PC-9 (cell line): ENCODE measurements at regions not wholly inside any gene's neighbourhood (a gene's known extent, or its start where the extent isn't known, plus 50 kb on each side); places are given as distances from the start of the nearest gene placed in this dataset.

ENCODE experiments used
- BruUV-seq: library from RNA; stranded (reverse); fragments of 400-500 nt; replicated peaks from 2 replicates; lab custom pipeline; 2021; lab: Mats Ljungman, UMichigan
- CTCF ChIA-PET: fragments of 300-600 bp; sonication (Branson Sonifier 250); formaldehyde crosslinking; loops from one replicate; lab custom pipeline; 2022; ENCODE audit warnings: antibody characterized with exemption; lab: Charles Lee
- POLR2A ChIA-PET: fragments of 300-600 bp; sonication (Branson Sonifier 250); formaldehyde crosslinking; loops from one replicate; lab custom pipeline; 2022; ENCODE audit warnings: antibody characterized with exemption; ENCODE audit not compliant: unreplicated experiment; lab: Charles Lee
- DNase-seq, 2 experiments: peaks; one replicate each; pipeline versions ENCODE4 v3.0.0 to v3.0.0-alpha.2; 2015 to 2022; ENCODE audit warnings: mixed read lengths in 1 of 2
- H2AFZ ChIP-seq: fragments of 200-600 bp; sonication (generic); 2 replicates; pipeline ENCODE4 v1.8.1; 2017; ENCODE audit warnings: antibody characterized with exemption
- H3F3A ChIP-seq: fragments of 200-600 bp; sonication (generic); 2 replicates; pipeline ENCODE4 v1.8.1; 2017; ENCODE audit warnings: antibody characterized with exemption, mild to moderate bottlenecking, low read depth; ENCODE audit not compliant: insufficient read depth
- H3K27ac ChIP-seq: fragments of 200-600 bp; sonication (generic); 2 replicates; pipeline ENCODE4 v1.6.1; 2016; ENCODE audit warnings: mixed run types
- H3K27me3 ChIP-seq: fragments of 200-600 bp; sonication (generic); 2 replicates; pipeline ENCODE4 v1.6.1; 2016; ENCODE audit warnings: low read depth, mixed run types; ENCODE audit not compliant: insufficient read depth
- H3K36me3 ChIP-seq: fragments of 200-600 bp; sonication (generic); 2 replicates; pipeline ENCODE4 v1.6.1; 2016; ENCODE audit warnings: low read depth, mixed run types
- H3K4me1 ChIP-seq: fragments of 200-600 bp; sonication (generic); replicated peaks from 2 replicates; pipeline ENCODE4 v1.6.1; 2016; ENCODE audit warnings: mixed run types; ENCODE audit not compliant: insufficient read depth
- H3K4me2 ChIP-seq: fragments of 200-600 bp; sonication (generic); 2 replicates; pipeline ENCODE4 v1.6.1; 2017; ENCODE audit warnings: mixed run types
- H3K4me3 ChIP-seq: fragments of 200-600 bp; sonication (generic); 2 replicates; pipeline ENCODE4 v1.6.1; 2016; ENCODE audit warnings: mixed run types
- H3K79me2 ChIP-seq: fragments of 200-600 bp; sonication (generic); 2 replicates; pipeline ENCODE4 v1.6.1; 2017; ENCODE audit warnings: low read depth, mixed run types
- H3K9me2 ChIP-seq: fragments of 200-600 bp; sonication (generic); 2 replicates; pipeline ENCODE4 v1.8.1; 2017; ENCODE audit warnings: mild to moderate bottlenecking; ENCODE audit not compliant: insufficient read depth
- H3K9me3 ChIP-seq: fragments of 200-600 bp; sonication (generic); 2 replicates; pipeline ENCODE4 v1.8.1; 2016; ENCODE audit warnings: low read depth; ENCODE audit not compliant: insufficient read depth
- H4K20me1 ChIP-seq: fragments of 200-600 bp; sonication (generic); 2 replicates; pipeline ENCODE4 v1.8.1; 2017; ENCODE audit not compliant: insufficient read depth
- EZH2 ChIP-seq: fragments of 200-600 bp; sonication (generic); IDR thresholded peaks from 2 replicates; pipeline ENCODE4 v1.8.0; 2017; ENCODE audit warnings: antibody characterized with exemption, low read depth
- intact Hi-C: fragments of 100-400 bp; cut with micrococcal nuclease; formaldehyde crosslinking; loops from one replicate; pipeline ENCODE4 v1.10.0; 2022; ENCODE audit not compliant: unreplicated experiment
- TF ChIP-seq, protein P1 (sequence below): fragments of 200-600 bp; sonication (generic); conservative IDR thresholded peaks from 2 replicates; pipeline ENCODE4 v1.6.1; 2017; ENCODE audit warnings: mixed run types, antibody characterized with exemption, mild to moderate bottlenecking, moderate library complexity

DNA sequence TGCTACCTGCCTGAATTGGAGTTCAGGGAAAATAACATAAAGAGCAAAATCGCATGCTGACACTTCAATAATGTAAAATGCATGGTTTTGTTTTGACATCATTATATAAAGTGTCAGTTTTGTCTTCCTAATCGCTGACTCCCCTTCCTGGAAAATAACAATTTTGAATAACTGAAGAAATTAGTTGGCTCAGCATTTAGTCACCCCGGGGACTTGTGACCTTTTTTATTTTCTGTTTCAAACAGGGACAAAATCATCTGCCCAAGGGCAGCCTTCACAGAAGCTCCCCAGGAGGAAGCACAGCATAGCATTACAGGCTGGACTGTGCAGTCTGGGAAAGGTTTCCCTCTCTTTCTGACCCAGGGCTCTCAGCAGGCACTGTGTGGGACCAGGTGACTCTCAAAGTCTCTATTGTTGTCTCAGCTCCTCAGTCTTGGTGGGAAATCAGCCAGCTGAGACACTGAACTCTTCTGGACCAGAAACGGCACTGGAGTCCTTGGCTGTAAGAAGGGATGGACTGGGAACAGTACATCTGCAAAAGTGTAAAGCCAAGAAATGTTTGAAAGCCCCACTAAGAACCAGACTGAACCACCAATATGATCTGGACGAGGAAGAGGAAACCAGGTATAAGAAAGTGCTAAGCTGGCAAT lies 671.3 kb upstream of the KLF4 start:
- POLR2A ChIA-PET, result no interaction called here

DNA sequence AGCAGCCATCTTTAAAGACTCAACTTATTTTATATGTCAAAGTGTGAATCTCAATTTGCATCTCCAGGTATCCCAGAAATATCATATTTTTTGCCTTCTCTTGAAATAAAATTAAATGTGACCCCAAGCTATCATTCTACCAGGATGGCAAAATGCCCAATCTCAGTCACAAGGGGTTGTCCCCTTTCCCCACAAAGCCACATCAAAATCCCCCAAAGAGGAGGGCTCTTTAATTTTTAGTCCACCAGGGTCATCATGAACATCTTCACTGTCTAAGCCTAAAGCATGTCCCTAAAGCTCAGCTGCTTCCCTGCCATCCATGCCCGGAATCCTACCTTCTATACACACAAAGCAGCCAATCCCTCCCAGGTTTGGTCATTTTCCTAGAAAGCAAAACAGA lies 670.5 kb upstream of the KLF4 start:
- CTCF ChIA-PET, result no interaction called here
- DNase-seq, result no peak
- Histone ChIP-seq H3K79me2 (no peaks in the 10 kb centered on the region), H3K27ac (no peak overlapping the region), H3K4me1 (peaks cover 26% of the 10 kb centered on the region), H3K4me3 (no peak overlapping the region), H3F3A (no peaks in the 10 kb centered on the region; the same call in 1 of the 2 replicates), H3K4me2 (no peak overlapping the region), H3K27me3 (no peaks in the 10 kb centered on the region), H2AFZ (no peak overlapping the region), H3K9me3 (no peaks in the 10 kb centered on the region), H3K9me2 (no peaks in the 10 kb centered on the region), H4K20me1 (no peaks in the 10 kb centered on the region), H3K36me3 (no peaks in the 10 kb centered on the region)
- BruUV-seq, result no TSS peak
- TF ChIP-seq, protein P1, sequence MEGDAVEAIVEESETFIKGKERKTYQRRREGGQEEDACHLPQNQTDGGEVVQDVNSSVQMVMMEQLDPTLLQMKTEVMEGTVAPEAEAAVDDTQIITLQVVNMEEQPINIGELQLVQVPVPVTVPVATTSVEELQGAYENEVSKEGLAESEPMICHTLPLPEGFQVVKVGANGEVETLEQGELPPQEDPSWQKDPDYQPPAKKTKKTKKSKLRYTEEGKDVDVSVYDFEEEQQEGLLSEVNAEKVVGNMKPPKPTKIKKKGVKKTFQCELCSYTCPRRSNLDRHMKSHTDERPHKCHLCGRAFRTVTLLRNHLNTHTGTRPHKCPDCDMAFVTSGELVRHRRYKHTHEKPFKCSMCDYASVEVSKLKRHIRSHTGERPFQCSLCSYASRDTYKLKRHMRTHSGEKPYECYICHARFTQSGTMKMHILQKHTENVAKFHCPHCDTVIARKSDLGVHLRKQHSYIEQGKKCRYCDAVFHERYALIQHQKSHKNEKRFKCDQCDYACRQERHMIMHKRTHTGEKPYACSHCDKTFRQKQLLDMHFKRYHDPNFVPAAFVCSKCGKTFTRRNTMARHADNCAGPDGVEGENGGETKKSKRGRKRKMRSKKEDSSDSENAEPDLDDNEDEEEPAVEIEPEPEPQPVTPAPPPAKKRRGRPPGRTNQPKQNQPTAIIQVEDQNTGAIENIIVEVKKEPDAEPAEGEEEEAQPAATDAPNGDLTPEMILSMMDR, result no peak
- TF ChIP-seq EZH2, result no peak
- intact Hi-C loops, result loop anchor here (5.0 kb wide), 1 partner anchor 112 kb away; no protein-coding TSS in a partner anchor
- POLR2A ChIA-PET, result no interaction called here

More for the DNA sequence above, 671.3 kb upstream of the KLF4 start:
- H3K4me3 ChIP-seq, result no peak overlapping the region
- DNase-seq, result no peak
- H3K36me3 ChIP-seq, result no peaks in the 10 kb centered on the region
- H3K27me3 ChIP-seq, result no peaks in the 10 kb centered on the region
- H3F3A ChIP-seq, result no peaks in the 10 kb centered on the region; the same call in 1 of the 2 replicates
- TF ChIP-seq, protein P1, result no peak
- no peak for TF ChIP-seq EZH2
- no peak overlapping the region for H3K4me2 ChIP-seq
- H3K79me2 ChIP-seq, result no peaks in the 10 kb centered on the region
- BruUV-seq, result no TSS peak
- H3K27ac ChIP-seq, result no peak overlapping the region
- H3K9me3 ChIP-seq, result no peaks in the 10 kb centered on the region
- H3K9me2 ChIP-seq, result no peaks in the 10 kb centered on the region
- no peaks in the 10 kb centered on the region for H4K20me1 ChIP-seq
- CTCF ChIA-PET, result no interaction called here
- intact Hi-C loops, result loop anchor here (5.0 kb wide), 1 partner anchor 111 kb away; no protein-coding TSS in a partner anchor
- H3K4me1 ChIP-seq, result peaks cover 20% of the 10 kb centered on the region
- no peak overlapping the region for H2AFZ ChIP-seq

DNA sequence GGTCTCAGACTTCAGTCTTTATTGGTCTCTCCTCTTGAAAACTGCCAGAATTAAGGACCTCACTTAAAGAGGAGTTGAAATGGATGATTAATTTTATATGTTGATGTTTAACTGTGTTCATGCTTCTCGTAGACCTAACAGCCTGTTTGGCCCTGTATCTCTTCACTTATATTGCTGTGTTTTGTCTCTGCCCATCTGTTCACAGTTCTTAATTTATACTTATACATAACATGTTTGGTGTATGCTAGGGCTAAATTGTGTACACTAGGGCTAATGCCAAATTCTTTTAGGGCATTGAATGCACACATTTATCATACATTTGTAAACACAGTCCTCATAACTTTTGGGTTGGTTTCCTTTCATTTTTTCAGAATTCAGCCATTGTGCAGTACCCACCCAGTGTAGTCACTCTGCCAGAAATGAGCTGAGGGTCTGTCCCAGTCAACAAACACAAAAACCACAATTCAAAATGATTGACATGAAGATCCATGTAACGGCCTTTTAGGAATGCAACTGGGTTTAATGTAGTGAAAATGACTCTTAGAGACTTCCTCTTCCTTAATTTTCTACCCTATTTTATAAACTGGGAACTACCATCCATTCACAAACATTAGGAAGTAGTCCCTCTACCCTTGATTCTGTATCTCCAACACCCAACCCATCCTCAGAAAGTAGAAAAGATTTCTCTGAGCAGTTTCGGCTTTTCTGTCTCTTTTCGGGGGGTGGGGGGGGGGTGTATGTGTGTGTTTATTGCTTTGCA lies 668.8 kb upstream of the KLF4 start:
- CTCF ChIA-PET, result interaction anchor here (0.6 kb wide), 1 partner anchor 15 kb away, joined by 6 read pairs; no protein-coding TSS in a partner anchor
- Histone ChIP-seq H4K20me1 (no peaks in the 10 kb centered on the region), H3K4me3 (no peak overlapping the region), H3K27ac (no peak overlapping the region), H2AFZ (no peak overlapping the region), H3K79me2 (no peaks in the 10 kb centered on the region), H3K27me3 (no peaks in the 10 kb centered on the region), H3K36me3 (no peaks in the 10 kb centered on the region), H3K9me3 (no peaks in the 10 kb centered on the region; the same call in 1 of the 2 replicates), H3K4me2 (no peak overlapping the region), H3K4me1 (peaks cover 22% of the 10 kb centered on the region), H3K9me2 (no peaks in the 10 kb centered on the region), H3F3A (no peaks in the 10 kb centered on the region; the same call in 1 of the 2 replicates)
- no peak for DNase-seq
- intact Hi-C loops, result no loop called here
- POLR2A ChIA-PET, result no interaction called here
- no peak for TF ChIP-seq EZH2
- no TSS peak for BruUV-seq
